ENCODE measurements at regions not wholly inside any gene's neighbourhood (a gene's known extent, or its start where the extent isn't known, plus 50 kb on each side); places are given as distances from the start of the nearest gene placed in this dataset.

- no peak for DNase-seq
These were observed 394.6 kb upstream of the FGF13 start for GRCh38 chrX:139106069-139106468.

GRCh38 chrX:139094671-139095592 lies 383.4 kb upstream of the FGF13 start:
- DNase-seq = no peak

GRCh38 chrX:139093201-139093600 lies 381.7 kb upstream of the FGF13 start:
- DNase-seq = no peak

- no peak for DNase-seq
These were observed 380.4 kb upstream of the FGF13 start for GRCh38 chrX:139091878-139092277.

DNA sequence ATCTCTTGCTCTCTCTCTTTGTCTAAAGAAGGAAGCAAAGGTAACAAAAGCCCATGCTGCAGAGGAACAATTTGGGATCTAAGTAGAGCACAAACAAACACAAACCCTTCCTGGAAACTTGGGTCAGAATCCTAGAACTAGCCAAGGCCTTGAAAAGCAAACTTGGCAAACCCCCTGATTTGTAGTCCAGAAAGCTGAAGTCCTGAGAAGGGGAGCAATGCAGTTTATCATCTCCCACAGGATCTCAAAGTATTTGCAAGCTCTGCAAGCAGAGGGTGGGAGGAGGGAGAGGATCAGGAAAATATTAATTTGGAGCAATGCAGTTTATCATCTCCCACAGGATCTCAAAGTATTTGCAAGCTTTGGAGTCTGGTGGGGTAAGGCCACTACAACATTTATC lies 379.5 kb upstream of the FGF13 start:
- DNase-seq = no peak

GRCh38 chrX:139086246-139086645 lies 374.7 kb upstream of the FGF13 start:
- DNase-seq = no peak

DNA sequence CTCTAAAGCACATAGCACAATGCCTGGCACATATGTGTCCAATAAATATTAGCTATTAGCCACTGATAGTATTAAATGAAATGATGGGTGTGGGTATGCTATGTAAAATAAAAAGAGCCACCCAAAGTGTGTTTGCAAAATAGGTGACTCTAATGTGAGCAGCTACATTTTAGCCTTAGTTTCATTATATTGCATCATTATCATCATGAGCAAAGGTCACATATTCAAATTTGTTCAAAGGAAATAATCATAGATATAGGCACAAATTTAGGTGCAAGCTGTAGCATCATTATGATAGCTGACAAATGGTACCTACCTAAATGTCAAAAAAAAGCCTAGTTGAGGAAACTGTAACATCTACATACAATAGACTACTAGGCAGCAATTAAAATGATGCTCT lies 373.9 kb upstream of the FGF13 start:
- no peak for DNase-seq

DNA sequence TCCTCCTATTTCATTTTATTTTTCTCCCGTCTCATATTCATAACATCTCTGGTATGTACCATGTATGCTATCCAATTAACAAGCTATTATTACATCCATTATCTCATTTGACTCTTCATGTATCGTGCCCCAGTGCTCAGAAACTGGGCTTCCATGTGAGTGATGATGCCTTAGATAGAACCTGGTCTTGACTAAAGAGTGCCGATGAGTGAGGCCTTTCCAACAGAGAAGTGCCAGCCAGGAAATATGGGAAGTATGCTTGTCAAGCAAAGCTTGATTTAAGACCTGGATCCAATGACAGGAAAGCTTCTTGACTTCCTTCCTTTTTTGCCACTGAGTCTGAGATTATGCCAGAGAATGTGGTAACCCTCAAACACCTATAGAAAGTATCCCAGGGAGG lies 371.7 kb upstream of the FGF13 start:
- no peak for DNase-seq

DNA sequence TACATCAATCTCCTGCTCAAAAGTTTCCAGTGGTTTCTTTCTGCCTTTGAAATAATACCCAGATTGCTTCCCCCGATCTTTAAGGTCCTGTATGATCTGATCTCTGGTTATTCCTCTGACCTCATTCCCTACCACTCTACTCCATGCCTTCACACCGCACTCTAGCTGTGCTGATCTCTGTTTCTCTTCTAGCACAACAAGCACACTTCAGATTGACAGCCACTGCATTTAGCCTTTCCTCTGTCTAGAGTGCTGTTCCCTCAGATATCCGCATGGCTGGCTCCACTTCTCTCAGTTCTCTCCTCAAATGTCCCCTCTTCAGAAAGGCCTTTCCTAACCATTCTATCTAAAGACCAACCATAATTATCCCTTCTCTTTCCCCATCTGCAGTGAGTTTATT lies 370.4 kb upstream of the FGF13 start:
- DNase-seq = no peak

DNA sequence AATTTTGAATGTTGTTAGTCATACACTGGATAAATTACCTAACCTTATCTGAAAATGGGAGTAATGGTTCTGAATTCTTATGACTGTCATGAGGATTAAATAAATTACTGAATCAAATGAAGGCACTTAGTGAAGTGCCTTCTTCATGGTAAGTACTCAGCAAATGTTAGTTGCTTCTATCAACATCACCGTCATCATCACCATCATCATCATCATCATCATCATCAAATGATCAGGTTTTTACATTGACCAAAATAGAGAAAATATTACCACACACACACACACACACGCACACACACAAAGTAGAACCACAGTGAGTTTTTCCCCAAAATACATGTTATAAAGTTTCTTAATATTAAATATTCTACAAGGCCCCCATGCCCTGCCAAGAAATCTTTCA lies 368.3 kb upstream of the FGF13 start:
- DNase-seq = no peak

DNA sequence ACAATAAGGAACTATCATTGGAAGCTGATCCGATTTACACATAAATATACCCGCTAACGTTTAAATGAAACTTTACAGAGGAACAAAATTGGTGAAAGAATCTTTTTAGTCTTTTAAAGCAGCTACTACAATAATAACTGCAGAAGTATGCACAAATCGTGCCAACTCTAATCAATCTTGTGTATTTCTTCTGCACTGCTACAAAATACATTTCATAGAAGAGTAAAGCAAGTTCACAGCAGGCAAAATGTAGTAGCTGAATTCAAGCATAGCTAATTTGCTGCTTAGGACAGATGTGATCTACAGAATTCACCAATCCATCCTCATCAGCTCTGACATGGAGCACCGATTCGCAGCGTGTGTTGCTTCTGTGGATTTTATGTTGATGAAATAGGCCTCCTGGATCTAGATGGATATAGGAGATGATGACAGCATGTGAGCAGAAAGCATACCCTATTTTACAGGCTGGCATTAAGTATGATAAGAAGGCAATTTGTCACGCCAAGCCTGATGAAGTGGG lies 367.3 kb upstream of the FGF13 start:
- no peak for DNase-seq

GRCh38 chrX:139078342-139078741 lies 366.8 kb upstream of the FGF13 start:
- DNase-seq = no peak

DNA sequence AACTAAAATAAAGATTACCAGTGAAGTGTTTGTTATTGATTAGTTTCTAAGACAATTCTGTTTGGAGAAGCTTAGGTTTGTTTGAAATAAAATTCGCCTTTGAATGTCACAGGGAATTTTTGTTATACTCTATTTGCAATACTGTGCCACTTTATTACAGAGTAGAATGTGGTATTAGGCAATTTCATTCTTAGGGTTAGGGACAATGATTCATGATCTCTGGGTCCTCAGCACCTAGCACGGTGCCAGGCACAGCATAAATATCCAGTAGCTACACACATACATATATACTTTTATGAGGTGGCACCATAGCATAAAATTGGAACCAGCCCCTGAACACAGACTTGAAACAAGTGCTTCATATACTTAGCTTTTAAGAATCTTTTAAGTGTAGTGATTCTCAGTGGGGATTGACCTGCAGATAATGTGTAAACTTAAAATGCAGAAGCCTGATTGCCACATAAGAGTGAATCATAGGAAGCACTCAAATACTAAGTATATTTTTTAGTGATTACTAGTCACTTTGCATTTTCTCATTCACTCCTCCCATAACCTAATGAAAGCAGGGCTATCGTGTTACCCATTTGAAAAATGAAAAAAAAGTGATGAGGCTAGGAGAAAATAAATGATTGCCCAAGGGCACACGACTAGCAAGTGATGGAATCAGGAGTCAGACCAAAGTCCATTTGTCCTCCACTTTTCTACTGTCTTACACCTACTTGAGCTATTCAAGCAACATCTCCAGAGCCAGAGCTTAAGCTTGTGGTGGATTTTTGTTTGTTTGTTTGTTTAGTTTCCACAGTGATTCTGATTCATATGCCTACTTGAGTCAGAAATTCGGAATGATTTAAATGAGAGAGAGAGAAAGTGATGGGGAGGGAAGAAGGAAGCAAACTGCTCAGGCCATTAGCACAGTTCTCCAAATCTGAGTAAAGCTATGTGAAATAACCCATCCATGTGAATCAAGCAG lies 366.0 kb upstream of the FGF13 start:
- DNase-seq = no peak

GRCh38 chrX:139063364-139063763 lies 351.8 kb upstream of the FGF13 start:
- no peak for DNase-seq

GRCh38 chrX:139058831-139059495 lies 347.4 kb upstream of the FGF13 start:
- DNase-seq = no peak

DNA sequence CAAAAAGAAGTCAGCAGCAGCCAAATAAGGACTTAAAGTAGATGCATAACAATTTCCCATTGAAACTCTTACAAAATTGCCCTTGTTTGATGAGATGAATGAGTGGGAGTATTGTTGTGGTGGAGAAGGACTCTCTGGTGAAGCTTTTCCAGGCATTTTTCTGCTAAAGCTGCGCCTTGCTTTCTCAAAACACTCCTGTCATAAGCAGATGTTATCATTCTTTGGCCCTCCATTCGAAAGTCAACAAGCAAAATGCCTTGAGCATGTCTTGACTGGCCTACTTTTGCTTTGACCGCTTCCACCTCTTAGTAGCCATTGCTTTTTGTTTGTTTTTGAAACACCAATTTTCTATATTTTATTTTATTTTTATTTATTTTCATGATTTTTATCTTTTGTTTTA lies 340.9 kb upstream of the FGF13 start:
- DNase-seq = no peak

DNA sequence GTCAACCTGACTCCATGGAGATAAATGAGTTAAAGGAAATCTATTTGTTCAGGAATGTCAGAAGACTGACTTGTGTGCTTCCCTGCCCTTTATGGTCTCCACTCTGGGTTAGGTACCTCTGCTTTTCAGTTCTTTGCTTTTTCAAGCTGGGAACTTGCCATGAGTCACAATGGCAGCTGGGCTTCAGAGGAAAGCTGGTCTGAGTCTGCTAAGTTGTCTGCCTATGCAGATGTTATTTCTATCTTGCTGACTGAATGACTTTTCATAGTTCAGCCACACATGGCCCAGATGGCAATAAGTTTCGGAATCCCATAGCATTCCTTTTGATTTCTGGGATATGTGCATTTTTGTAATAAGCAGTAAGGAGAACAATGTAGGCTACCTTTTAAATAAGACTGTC lies 337.9 kb upstream of the FGF13 start:
- no peak for DNase-seq

DNA sequence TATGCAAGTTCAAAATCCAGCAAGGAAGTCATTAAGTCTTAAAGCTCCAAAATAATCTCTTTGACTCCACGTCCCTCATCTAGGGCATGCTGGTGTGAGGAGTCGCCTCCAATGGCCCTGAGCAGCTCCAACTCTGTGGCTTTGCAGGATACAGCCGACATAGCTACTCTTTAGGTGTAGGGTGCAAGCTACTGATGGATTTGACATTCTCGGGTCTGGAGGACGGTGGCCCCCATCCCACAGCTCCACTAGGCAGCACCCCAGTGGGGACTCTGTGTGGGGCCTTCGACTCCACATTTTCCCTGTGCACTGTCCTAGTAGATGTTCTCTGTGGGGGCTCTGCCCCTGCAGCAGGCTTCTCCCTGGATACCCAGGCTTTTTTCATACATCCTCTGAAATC lies 333.2 kb upstream of the FGF13 start:
- no peak for DNase-seq

- no peak for DNase-seq
These were observed 327.5 kb upstream of the FGF13 start for GRCh38 chrX:139039041-139039440.

- no peak for DNase-seq
These were observed 315.3 kb upstream of the FGF13 start for GRCh38 chrX:139026811-139027210.

- no peak for DNase-seq
These were observed 314.9 kb upstream of the FGF13 start for GRCh38 chrX:139026406-139026805.

DNA sequence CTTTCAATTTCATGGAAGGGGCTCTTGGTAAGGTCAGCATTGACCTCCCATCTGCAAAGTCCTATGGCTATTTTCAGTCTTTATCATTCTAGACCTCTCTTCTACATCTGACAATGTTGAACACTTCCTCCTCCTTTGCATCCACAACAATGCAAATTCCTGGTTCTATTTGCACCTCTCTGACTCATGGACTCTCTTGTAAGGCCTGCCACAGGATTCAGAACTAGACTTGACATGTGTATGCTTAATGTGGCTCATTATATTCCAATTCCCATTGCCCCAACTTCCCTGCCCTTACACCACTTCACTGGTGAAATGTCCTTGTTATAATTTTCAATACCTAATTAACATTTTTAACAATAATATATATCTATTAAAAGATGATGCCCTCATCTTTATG lies 314.3 kb upstream of the FGF13 start:
- no peak for DNase-seq

GRCh38 chrX:139023531-139023930 lies 312.0 kb upstream of the FGF13 start:
- DNase-seq = no peak
